Tibial artery (tissue), 4 donors: ENCODE measurements at regions not wholly inside any gene's neighbourhood (a gene's known extent, or its start where the extent isn't known, plus 50 kb on each side); places are given as distances from the start of the nearest gene placed in this dataset.

Source experiments
- DNase-seq, 2 donors: peaks; one replicate each; pipeline ENCODE4 v3.0.0-alpha.2; 2019
- H3K27ac ChIP-seq, 2 donors: fragments of 200-600 bp; sonication (generic) in 1 of 2; 1 replicate in 1 of 2; 2 replicates in 1 of 2; pipeline ENCODE4 v1.5.1; 2018 to 2019; ENCODE audit warnings: mild to moderate bottlenecking in 1 of 2
- H3K27me3 ChIP-seq, 2 donors: fragments of 200-600 bp; sonication (generic) in 1 of 2; one replicate each; pipeline versions ENCODE4 v1.5.1 to v1.6.0; 2016 to 2019
- H3K36me3 ChIP-seq, 3 donors: fragments of 200-600 bp; sonication (generic) in 2 of 3; one replicate each; pipeline ENCODE4 v1.5.1; 2016 to 2019; ENCODE audit warnings: mild to moderate bottlenecking in 2 of 3
- H3K4me1 ChIP-seq, 4 donors: fragments of 200-600 bp; sonication (generic) in 2 of 4; 1 replicate in 3 of 4; 2 replicates in 1 of 4; pipeline ENCODE4 v1.5.1; 2016 to 2019
- H3K4me3 ChIP-seq, 2 donors: fragments of 200-600 bp; sonication (generic) in 1 of 2; 1 replicate in 1 of 2; 2 replicates in 1 of 2; pipeline ENCODE4 v1.5.1; 2018 to 2019; ENCODE audit warnings: mild to moderate bottlenecking in 2 of 2
- H3K9me3 ChIP-seq, 3 donors: fragments of 200-600 bp; sonication (generic) in 1 of 3; one replicate each; pipeline ENCODE4 v1.5.1; 2016 to 2019
- intact Hi-C: fragments of 100-400 bp; cut with DNase I; formaldehyde crosslinking; loops from one replicate; pipeline ENCODE4 v1.15.0; 2023; ENCODE audit warnings: low total_unique reads
- TF ChIP-seq, protein P1 (sequence below), 2 experiments: fragments of 200-600 bp in 1 of 2; fragments of 450-650 bp in 1 of 2; IDR thresholded peaks; one replicate each; pipeline ENCODE4 v1.5.1; 2017 to 2019; ENCODE audit warnings: antibody characterized with exemption in 2 of 2, mild to moderate bottlenecking in 1 of 2, moderate library complexity in 1 of 2

DNA sequence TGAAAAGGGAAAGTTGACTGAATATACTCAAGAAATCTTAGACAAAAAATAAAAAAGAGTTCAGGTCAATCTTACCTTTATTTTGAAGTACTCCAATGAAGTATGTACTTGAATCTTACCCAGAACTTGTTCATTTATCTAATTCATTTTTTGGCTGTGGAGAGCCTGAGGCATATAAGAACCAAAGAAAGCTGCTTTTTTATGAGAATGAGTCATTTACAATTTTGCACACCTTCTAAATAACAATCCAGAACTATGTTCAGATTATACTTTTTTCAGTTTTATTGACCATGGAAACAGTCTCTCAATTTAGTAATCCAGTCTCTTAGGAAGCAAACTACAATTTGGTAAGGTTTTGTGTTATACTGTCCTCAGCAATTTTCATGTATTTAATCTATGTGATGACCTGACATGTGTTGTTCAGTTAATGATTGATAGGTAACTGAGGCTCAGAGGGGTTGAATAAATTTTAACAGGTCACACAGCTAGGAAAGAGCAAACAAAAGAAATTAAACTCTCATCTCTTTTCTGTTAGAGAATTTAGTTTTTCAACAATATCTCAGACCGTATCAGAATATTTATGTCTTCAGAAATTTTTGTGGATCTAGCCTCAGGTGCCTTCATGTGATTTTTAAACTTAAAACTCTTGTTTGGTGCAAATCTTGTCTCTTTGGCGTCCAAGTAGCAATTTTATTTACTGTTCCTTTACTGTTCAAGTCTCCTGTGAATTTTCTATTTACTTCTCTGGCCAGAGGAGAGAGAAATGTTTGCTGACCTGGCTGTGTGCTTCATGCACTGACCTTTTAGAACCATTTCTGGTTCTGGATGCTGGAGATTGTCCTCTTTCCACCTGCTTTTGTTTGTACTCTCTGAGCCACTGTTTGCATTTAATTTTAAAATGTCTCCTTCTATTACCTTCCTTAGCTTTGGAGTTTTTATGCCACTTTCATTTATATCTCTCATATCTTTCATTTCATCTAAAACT lies 1453.4 kb downstream of the STIM2 start:
- no peaks in the 10 kb centered on the region for H3K27me3 ChIP-seq
- TF ChIP-seq, protein P1, sequence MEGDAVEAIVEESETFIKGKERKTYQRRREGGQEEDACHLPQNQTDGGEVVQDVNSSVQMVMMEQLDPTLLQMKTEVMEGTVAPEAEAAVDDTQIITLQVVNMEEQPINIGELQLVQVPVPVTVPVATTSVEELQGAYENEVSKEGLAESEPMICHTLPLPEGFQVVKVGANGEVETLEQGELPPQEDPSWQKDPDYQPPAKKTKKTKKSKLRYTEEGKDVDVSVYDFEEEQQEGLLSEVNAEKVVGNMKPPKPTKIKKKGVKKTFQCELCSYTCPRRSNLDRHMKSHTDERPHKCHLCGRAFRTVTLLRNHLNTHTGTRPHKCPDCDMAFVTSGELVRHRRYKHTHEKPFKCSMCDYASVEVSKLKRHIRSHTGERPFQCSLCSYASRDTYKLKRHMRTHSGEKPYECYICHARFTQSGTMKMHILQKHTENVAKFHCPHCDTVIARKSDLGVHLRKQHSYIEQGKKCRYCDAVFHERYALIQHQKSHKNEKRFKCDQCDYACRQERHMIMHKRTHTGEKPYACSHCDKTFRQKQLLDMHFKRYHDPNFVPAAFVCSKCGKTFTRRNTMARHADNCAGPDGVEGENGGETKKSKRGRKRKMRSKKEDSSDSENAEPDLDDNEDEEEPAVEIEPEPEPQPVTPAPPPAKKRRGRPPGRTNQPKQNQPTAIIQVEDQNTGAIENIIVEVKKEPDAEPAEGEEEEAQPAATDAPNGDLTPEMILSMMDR (IDR thresholded peaks at IDR 0.05), result no peak
- no peaks in the 10 kb centered on the region for H3K36me3 ChIP-seq
- no peak for DNase-seq
- intact Hi-C loops, result no loop called here
- no peak overlapping the region for H3K4me3 ChIP-seq
- H3K4me1 ChIP-seq, result no peaks in the 10 kb centered on the region
- no peaks in the 10 kb centered on the region for H3K9me3 ChIP-seq
- H3K27ac ChIP-seq, result no peak overlapping the region

DNA sequence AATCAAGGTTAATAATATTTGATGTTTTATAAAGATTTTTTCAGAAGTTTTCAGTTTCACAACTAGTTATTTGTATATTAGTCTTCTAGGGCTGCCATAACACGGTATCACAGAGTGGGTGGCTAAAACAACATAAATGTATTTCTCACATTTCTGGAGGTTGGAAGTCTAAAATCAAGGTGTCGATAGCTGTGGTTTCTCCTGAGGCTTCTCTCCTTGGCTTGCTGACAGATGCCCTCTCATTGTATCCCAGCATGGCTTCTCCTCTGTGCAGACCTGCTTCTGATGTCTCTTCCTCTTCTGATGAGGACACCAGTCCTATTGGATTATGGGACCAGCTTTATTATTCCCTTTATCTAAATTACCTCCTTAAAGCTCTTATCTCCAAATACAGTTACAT lies 1456.6 kb downstream of the STIM2 start:
- no peaks in the 10 kb centered on the region for H3K9me3 ChIP-seq
- no peak for DNase-seq
- H3K4me1 ChIP-seq, result no peaks in the 10 kb centered on the region
- intact Hi-C loops, result no loop called here
- no peaks in the 10 kb centered on the region for H3K27me3 ChIP-seq
- TF ChIP-seq, protein P1 (IDR thresholded peaks at IDR 0.05), result no peak
- H3K36me3 ChIP-seq, result no peaks in the 10 kb centered on the region
- no peak overlapping the region for H3K4me3 ChIP-seq
- no peak overlapping the region for H3K27ac ChIP-seq

DNA sequence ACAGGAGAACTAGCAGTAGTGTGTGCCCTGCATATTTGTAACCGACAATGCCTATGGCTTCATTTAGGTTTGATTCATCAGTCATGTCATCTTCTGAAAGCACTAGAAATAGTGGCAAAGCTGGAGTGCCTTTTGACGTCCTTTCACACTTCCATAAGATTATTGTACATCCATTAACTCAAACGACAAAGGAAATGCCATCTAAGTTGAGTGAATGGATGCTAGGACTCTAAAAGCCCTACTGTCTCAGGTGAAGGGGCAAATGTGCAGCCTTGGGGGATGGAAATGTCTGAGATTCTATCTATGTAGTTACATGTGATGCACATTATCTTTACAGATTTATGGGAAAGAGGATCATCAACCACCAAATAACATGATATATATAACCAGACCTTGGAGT lies 1473.6 kb downstream of the STIM2 start:
- intact Hi-C loops, result no loop called here
- H3K9me3 ChIP-seq, result no peaks in the 10 kb centered on the region
- H3K4me1 ChIP-seq, result no peaks in the 10 kb centered on the region
- no peaks in the 10 kb centered on the region for H3K27me3 ChIP-seq
- no peak for DNase-seq
- H3K4me3 ChIP-seq, result no peak overlapping the region
- TF ChIP-seq, protein P1 (IDR thresholded peaks at IDR 0.05), result no peak
- H3K27ac ChIP-seq, result no peak overlapping the region
- no peaks in the 10 kb centered on the region for H3K36me3 ChIP-seq

DNA sequence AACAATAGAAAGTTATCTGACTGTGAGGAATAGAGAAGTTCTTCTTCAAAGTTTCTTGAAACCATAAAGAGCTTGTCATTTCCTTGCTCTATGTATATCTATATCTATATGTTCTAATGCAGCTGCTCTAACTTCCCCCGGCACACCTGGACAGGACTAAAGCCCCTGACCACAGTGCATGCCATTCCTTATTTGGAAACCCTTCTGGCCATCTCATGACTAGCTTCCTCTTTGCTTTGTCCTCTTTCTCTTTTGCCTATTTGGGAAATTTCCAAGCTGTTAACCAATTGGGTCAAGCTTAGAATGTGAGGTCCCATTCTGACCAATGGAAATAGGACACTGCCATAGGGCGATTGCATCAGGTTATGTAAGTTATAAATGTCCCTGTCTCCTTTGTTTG lies 1481.1 kb downstream of the STIM2 start:
- H3K4me1 ChIP-seq, result no peaks in the 10 kb centered on the region
- DNase-seq, result no peak
- peaks cover 0 to 8% (median 0%) of the 10 kb centered on the region in 3 donors for H3K9me3 ChIP-seq
- no peak overlapping the region for H3K27ac ChIP-seq
- H3K36me3 ChIP-seq, result no peaks in the 10 kb centered on the region
- intact Hi-C loops, result no loop called here
- H3K4me3 ChIP-seq, result no peak overlapping the region
- H3K27me3 ChIP-seq, result no peaks in the 10 kb centered on the region
- TF ChIP-seq, protein P1 (IDR thresholded peaks at IDR 0.05), result no peak

DNA sequence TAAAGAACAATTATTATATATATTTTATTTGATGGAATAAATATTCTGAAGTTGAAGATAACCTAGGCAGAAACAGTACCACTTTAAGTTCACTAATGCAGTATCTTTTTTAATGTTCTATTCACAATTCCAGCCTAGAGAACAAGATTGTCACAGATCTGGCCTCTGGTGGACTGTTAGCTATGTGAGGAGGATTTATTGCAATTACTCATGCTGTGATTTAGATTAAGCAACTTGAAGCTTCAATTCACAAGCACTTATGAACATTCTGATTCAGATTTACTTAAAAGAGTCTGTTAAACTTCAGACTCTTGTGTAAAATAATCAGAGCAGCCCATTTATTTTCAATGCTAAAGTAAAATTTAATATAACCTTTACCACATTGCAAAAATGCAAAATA lies 1489.8 kb downstream of the STIM2 start:
- Histone ChIP-seq H3K4me1 (no peaks in the 10 kb centered on the region), H3K9me3 (no peaks in the 10 kb centered on the region), H3K36me3 (no peaks in the 10 kb centered on the region), H3K27ac (no peak overlapping the region), H3K27me3 (no peaks in the 10 kb centered on the region), H3K4me3 (no peak overlapping the region)
- DNase-seq, result no peak
- intact Hi-C loops, result no loop called here
- TF ChIP-seq, protein P1 (IDR thresholded peaks at IDR 0.05), result no peak
